ENCODE measurements at regions not wholly inside any gene's neighbourhood (a gene's known extent, or its start where the extent isn't known, plus 50 kb on each side); places are given as distances from the start of the nearest gene placed in this dataset.

DNA sequence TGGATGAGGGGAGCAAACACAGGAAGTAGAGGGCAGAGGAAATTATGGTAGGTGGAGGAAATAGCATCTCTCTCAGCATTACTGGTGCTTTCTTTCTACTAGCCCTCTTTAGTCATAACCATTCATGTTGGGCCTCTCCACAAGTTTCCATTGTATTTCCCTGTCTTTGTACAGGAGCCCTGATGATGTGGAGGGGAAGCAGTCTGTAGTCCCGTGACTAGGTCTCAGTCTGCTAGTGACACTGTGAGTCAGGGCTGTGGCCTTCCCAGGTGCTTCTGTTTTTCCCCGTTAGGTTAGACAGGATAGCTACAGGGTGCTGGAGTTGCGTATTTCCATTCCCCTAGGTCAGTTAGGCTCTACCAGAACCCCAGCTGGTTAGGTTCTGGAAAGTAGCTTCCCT lies 82.9 kb upstream of the NAMPT start:
- H4K20me1 ChIP-seq (ENCODE audit: control insufficient read depth, extremely low read depth, insufficient read depth, low read length) = no peaks in the 10 kb centered on the region
- DNase-seq (ENCODE audit: low read depth, low spot score) (no peak), FAIRE-seq (no peak)
- no peak overlapping the region for H3K9ac ChIP-seq (ENCODE audit: control insufficient read depth, extremely low read depth, insufficient read depth, low read length)
- H3K36me3 ChIP-seq (ENCODE audit: control insufficient read depth in 2 of 2, extremely low read depth in 1 of 2, insufficient read depth in 2 of 2, low read length in 2 of 2) = no peaks in the 10 kb centered on the region
- H3K9me3 ChIP-seq (ENCODE audit: control insufficient read depth, low read depth, low read length) = no peaks in the 10 kb centered on the region
- H3K4me1 ChIP-seq (ENCODE audit: control insufficient read depth, extremely low read depth, insufficient read depth, low read length) = no peaks in the 10 kb centered on the region
- no peaks in the 10 kb centered on the region for H3K9me1 ChIP-seq (ENCODE audit: control insufficient read depth, extremely low read depth, insufficient read depth, low read length)
- H3K79me2 ChIP-seq (ENCODE audit: control insufficient read depth, insufficient read depth, low read length) = no peaks in the 10 kb centered on the region
- H3K4me3 ChIP-seq (ENCODE audit: control insufficient read depth in 2 of 3, extremely low read depth in 1 of 3, insufficient read depth in 2 of 3, low read depth in 1 of 3, low read length in 3 of 3) = no peak overlapping the region
- no peaks in the 10 kb centered on the region for H3K27me3 ChIP-seq (ENCODE audit: control insufficient read depth, extremely low read depth, insufficient read depth, low read length)
- H3K27ac ChIP-seq (ENCODE audit: control insufficient read depth, insufficient read depth, low read length) = no peak overlapping the region
- no peak overlapping the region for H2AFZ ChIP-seq (ENCODE audit: control insufficient read depth, low read length)
- TF ChIP-seq EZH2 (IDR thresholded peaks at IDR 0.05; ENCODE audit: low read length) = no peak
- TF ChIP-seq, protein P1, sequence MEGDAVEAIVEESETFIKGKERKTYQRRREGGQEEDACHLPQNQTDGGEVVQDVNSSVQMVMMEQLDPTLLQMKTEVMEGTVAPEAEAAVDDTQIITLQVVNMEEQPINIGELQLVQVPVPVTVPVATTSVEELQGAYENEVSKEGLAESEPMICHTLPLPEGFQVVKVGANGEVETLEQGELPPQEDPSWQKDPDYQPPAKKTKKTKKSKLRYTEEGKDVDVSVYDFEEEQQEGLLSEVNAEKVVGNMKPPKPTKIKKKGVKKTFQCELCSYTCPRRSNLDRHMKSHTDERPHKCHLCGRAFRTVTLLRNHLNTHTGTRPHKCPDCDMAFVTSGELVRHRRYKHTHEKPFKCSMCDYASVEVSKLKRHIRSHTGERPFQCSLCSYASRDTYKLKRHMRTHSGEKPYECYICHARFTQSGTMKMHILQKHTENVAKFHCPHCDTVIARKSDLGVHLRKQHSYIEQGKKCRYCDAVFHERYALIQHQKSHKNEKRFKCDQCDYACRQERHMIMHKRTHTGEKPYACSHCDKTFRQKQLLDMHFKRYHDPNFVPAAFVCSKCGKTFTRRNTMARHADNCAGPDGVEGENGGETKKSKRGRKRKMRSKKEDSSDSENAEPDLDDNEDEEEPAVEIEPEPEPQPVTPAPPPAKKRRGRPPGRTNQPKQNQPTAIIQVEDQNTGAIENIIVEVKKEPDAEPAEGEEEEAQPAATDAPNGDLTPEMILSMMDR (optimal IDR thresholded peaks at IDR 0.05 in 1 of 3, IDR thresholded peaks at IDR 0.05 in 1 of 3, conservative IDR thresholded peaks at IDR 0.05 in 1 of 3; ENCODE audit: extremely low read depth in 1 of 3, insufficient read depth in 2 of 3, low read length in 3 of 3) = no peak
- dilution Hi-C loops (cut with MboI; ENCODE audit: extremely low pct_ligation_motif_present, low sequenced_read_pairs) = no loop called here
- H3K4me2 ChIP-seq (ENCODE audit: control insufficient read depth, extremely low read depth, insufficient read depth, low read depth, low read length) = no peak overlapping the region

DNA sequence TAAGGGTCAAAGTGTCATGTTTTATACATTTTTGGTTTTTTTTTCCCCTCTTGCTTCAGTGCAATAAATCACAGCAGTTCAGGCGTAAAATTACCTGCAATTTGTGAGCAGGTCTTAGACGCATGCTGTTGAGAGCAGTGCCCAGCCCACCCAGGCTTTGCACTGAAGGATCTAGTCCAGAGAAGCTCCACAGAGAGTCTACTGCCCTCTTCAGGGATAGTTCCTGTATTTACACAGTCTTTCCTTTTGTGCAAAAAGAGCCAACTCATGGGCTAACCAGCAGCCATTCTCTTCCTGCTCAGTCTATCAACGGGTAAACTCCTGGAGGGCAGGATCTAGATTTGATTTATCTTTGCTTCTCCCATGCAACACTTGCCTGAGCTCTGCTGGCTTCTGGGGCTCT lies 82.2 kb upstream of the NAMPT start:
- Histone ChIP-seq H3K79me2 (ENCODE audit: control insufficient read depth, insufficient read depth, low read length) (no peaks in the 10 kb centered on the region), H2AFZ (ENCODE audit: control insufficient read depth, low read length) (no peak overlapping the region), H3K9me1 (ENCODE audit: control insufficient read depth, extremely low read depth, insufficient read depth, low read length) (no peaks in the 10 kb centered on the region), H3K27me3 (ENCODE audit: control insufficient read depth, extremely low read depth, insufficient read depth, low read length) (no peaks in the 10 kb centered on the region), H3K9me3 (ENCODE audit: control insufficient read depth, low read depth, low read length) (no peaks in the 10 kb centered on the region), H3K4me3 (ENCODE audit: control insufficient read depth in 2 of 3, extremely low read depth in 1 of 3, insufficient read depth in 2 of 3, low read depth in 1 of 3, low read length in 3 of 3) (no peak overlapping the region), H3K36me3 (ENCODE audit: control insufficient read depth in 2 of 2, extremely low read depth in 1 of 2, insufficient read depth in 2 of 2, low read length in 2 of 2) (no peaks in the 10 kb centered on the region), H3K9ac (ENCODE audit: control insufficient read depth, extremely low read depth, insufficient read depth, low read length) (no peak overlapping the region), H3K4me2 (ENCODE audit: control insufficient read depth, extremely low read depth, insufficient read depth, low read depth, low read length) (no peak overlapping the region), H3K27ac (ENCODE audit: control insufficient read depth, insufficient read depth, low read length) (no peak overlapping the region), H4K20me1 (ENCODE audit: control insufficient read depth, extremely low read depth, insufficient read depth, low read length) (no peaks in the 10 kb centered on the region), H3K4me1 (ENCODE audit: control insufficient read depth, extremely low read depth, insufficient read depth, low read length) (no peaks in the 10 kb centered on the region)
- FAIRE-seq = no peak
- DNase-seq (ENCODE audit: low read depth, low spot score) = no peak
- dilution Hi-C loops (cut with MboI; ENCODE audit: extremely low pct_ligation_motif_present, low sequenced_read_pairs) = no loop called here
- TF ChIP-seq, protein P1 (optimal IDR thresholded peaks at IDR 0.05 in 1 of 3, IDR thresholded peaks at IDR 0.05 in 1 of 3, conservative IDR thresholded peaks at IDR 0.05 in 1 of 3; ENCODE audit: extremely low read depth in 1 of 3, insufficient read depth in 2 of 3, low read length in 3 of 3) = peak in 1 of 3 experiments; percentile 55
- no peak for TF ChIP-seq EZH2 (IDR thresholded peaks at IDR 0.05; ENCODE audit: low read length)
